GM12878 (cell line): ENCODE measurements at regions not wholly inside any gene's neighbourhood (a gene's known extent, or its start where the extent isn't known, plus 50 kb on each side); places are given as distances from the start of the nearest gene placed in this dataset.

Source experiments
- ATAC-seq: fragments of 200-7000 bp; cut with Tn5 transposase; 3 replicates; pipeline ENCODE4 v1.9.1; 2020; ENCODE audit warnings: mild to moderate bottlenecking, moderate library complexity
- BruUV-seq: library from RNA; stranded (reverse); fragments of 400-500 nt; replicated peaks from 2 replicates; lab custom pipeline; 2021; lab: Mats Ljungman, UMichigan
- CTCF ChIA-PET: fragments of 300-600 bp; sonication (Branson Sonifier 250); formaldehyde crosslinking; extraction: SDS; loops from one replicate; lab custom pipeline; 2021; ENCODE audit warnings: inconsistent platforms; lab: Yijun Ruan, JAX
- POLR2A ChIA-PET: fragments of 350-600 bp; formaldehyde crosslinking; extraction: SDS; loops from one replicate; lab custom pipeline; 2021; ENCODE audit warnings: inconsistent platforms; lab: Charles Lee
- RAD21 ChIA-PET: fragments of 300-600 bp; sonication (Branson Sonifier 250); formaldehyde crosslinking; loops from one replicate; lab custom pipeline; 2023; ENCODE audit warnings: antibody characterized with exemption; ENCODE audit not compliant: unreplicated experiment; lab: Charles Lee
- SMC1A ChIA-PET: fragments of 300-600 bp; sonication (Branson Sonifier 250); formaldehyde crosslinking; loops from one replicate; lab custom pipeline; 2023; ENCODE audit not compliant: unreplicated experiment, uncharacterized antibody; lab: Charles Lee
- DNase-seq: peaks from one replicate; pipeline ENCODE4 v3.0.0-alpha.2; 2011; ENCODE audit warnings: low read depth, low spot score
- FAIRE-seq: peaks from 3 replicates; lab custom pipeline; 2011; peaks lifted over from hg19 to GRCh38; lab: Jason Lieb, UNC
- H2AFZ ChIP-seq: 2 replicates; pipeline ENCODE4 v1.6.0; 2011; ENCODE audit warnings: low read depth, low read length, control low read depth; ENCODE audit not compliant: control insufficient read depth
- H3K27ac ChIP-seq: 2 replicates; pipeline ENCODE4 v1.5.1; 2011; ENCODE audit warnings: control low read depth; ENCODE audit not compliant: control insufficient read depth, insufficient read depth
- H3K27me3 ChIP-seq, 2 experiments: replicated peaks in 1 of 2; 2 replicates each; pipeline versions ENCODE4 v1.6.0 to v1.6.1; 2011; ENCODE audit warnings: low read length in 1 of 2; ENCODE audit not compliant: control insufficient read depth in 2 of 2, insufficient read depth in 2 of 2
- H3K36me3 ChIP-seq, 2 experiments: 2 replicates each; pipeline ENCODE4 v1.5.1; 2011; ENCODE audit warnings: low read length in 1 of 2; ENCODE audit not compliant: control insufficient read depth in 2 of 2, insufficient read depth in 2 of 2
- H3K4me1 ChIP-seq: 2 replicates; pipeline ENCODE4 v1.6.1; 2011; ENCODE audit warnings: mild to moderate bottlenecking, low read length, moderate library complexity, mixed read lengths; ENCODE audit not compliant: control insufficient read depth, insufficient read depth
- H3K4me2 ChIP-seq: 2 replicates; pipeline ENCODE4 v1.6.0; 2011; ENCODE audit warnings: control low read depth; ENCODE audit not compliant: control insufficient read depth, insufficient read depth
- H3K4me3 ChIP-seq: fragments of 200-600 bp; sonication (generic); 2 replicates; pipeline ENCODE4 v1.5.1; 2016
- H3K79me2 ChIP-seq: 2 replicates; pipeline ENCODE4 v1.6.0; 2011; ENCODE audit warnings: low read length; ENCODE audit not compliant: control insufficient read depth, insufficient read depth
- H3K9ac ChIP-seq: 2 replicates; pipeline ENCODE4 v1.8.0; 2011; ENCODE audit warnings: low read length, control low read depth, mixed read lengths; ENCODE audit not compliant: control insufficient read depth, insufficient read depth
- H3K9me3 ChIP-seq: replicated peaks from 3 replicates; pipeline ENCODE4 v1.5.1; 2011; ENCODE audit warnings: mild to moderate bottlenecking, low read length; ENCODE audit not compliant: control insufficient read depth, insufficient read depth
- H4K20me1 ChIP-seq: 2 replicates; pipeline ENCODE4 v1.6.0; 2011; ENCODE audit not compliant: control insufficient read depth, insufficient read depth
- GATAD2B ChIP-seq: fragments of 450-650 bp; conservative IDR thresholded peaks from 2 replicates; pipeline ENCODE4 v1.6.1; 2017; ENCODE audit warnings: low read depth, mild to moderate bottlenecking, moderate library complexity
- HDAC2 ChIP-seq: fragments of 200-600 bp; sonication (generic); IDR thresholded peaks from 2 replicates; pipeline ENCODE4 v1.6.1; 2017
- HDAC6 ChIP-seq: fragments of 200-600 bp; sonication (generic); IDR thresholded peaks from one replicate; pipeline ENCODE4 v1.8.0; 2017; ENCODE audit warnings: antibody characterized with exemption; ENCODE audit not compliant: unreplicated experiment
- HDGF ChIP-seq: fragments of 450-650 bp; IDR thresholded peaks from 2 replicates; pipeline ENCODE4 v1.6.1; 2016; ENCODE audit warnings: antibody characterized with exemption
- RB1 ChIP-seq: fragments of 450-650 bp; formaldehyde crosslinking; IDR thresholded peaks from 2 replicates; pipeline ENCODE4 v1.6.1; 2017; ENCODE audit warnings: mild to moderate bottlenecking, borderline replicate concordance
- RBBP5 ChIP-seq: fragments of 200-600 bp; sonication (generic); conservative IDR thresholded peaks from 2 replicates; pipeline ENCODE4 v1.6.1; 2016
- SMAD5 ChIP-seq: IDR thresholded peaks from 2 replicates; pipeline ENCODE4 v1.6.1; 2016; ENCODE audit warnings: antibody characterized with exemption, low read depth
- TCF7 ChIP-seq: IDR thresholded peaks from 2 replicates; pipeline ENCODE4 v1.6.1; 2014; ENCODE audit warnings: antibody characterized with exemption, borderline replicate concordance
- WGBS: methylation state at CpG from one replicate; pipeline ENCODE4 v1.1.6; 2016; ENCODE audit warnings: low lambda C conversion rate; ENCODE audit not compliant: insufficient replicate concordance, insufficient coverage; ENCODE audit errors: missing lambda C conversion rate; 5-methylcytosine and 5-hydroxymethylcytosine counted together
- in situ Hi-C: fragments of 300-500 bp; cut with MboI; formaldehyde crosslinking; loops from 9 replicates; pipeline ENCODE4 v1.14.3; 2018; ENCODE audit warnings: mixed read lengths
- intact Hi-C: fragments of 100-400 bp; cut with micrococcal nuclease; formaldehyde crosslinking; loops from one replicate; pipeline ENCODE4 v1.14.2; 2022; ENCODE audit not compliant: unreplicated experiment

DNA sequence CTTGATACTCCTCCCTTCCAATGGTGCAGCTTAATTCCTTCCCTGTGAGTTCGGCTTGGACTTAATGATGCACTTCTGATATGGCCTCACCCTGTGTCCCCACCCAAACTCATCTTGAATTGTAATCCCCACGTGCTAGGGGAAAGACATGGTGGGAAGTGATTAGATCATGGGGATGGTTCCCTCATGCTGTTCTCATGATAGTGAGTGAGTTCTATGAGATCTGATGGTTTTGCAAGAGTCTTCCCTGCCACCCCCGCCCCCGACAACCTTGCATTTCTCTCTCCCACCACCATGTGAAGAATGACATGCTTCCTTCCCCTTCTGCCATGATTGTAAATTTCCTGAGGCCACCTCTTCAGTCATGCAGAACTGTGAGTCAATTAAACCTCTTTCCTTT is 50.3 kb upstream of the HLA-G start:
- in situ Hi-C loops = no loop called here
- H4K20me1 ChIP-seq = no peaks in the 10 kb centered on the region
- no peak overlapping the region for H3K4me2 ChIP-seq
- ChIA-PET POLR2A (no interaction called here), SMC1A (no interaction called here), CTCF (interaction anchor here (0.9 kb wide), 1 partner anchor 80 kb away, joined by 5 read pairs; no protein-coding TSS in a partner anchor), RAD21 (no interaction called here)
- no peaks in the 10 kb centered on the region for H3K27me3 ChIP-seq
- BruUV-seq = no TSS peak
- no peak overlapping the region for H3K27ac ChIP-seq
- WGBS = 62% methylated on average over 4 of the region's 4 CpGs
- ATAC-seq (no peak), DNase-seq (no peak), FAIRE-seq (no peak)
- TF ChIP-seq HDAC2 (no peak), RB1 (no peak), HDAC6 (no peak), TCF7 (no peak), SMAD5 (no peak), HDGF (no peak), GATAD2B (no peak), RBBP5 (no peak)
- H3K4me3 ChIP-seq = no peak overlapping the region
- no peak overlapping the region for H2AFZ ChIP-seq
- H3K9ac ChIP-seq = no peak overlapping the region
- no peaks in the 10 kb centered on the region for H3K79me2 ChIP-seq
- H3K36me3 ChIP-seq = no peaks in the 10 kb centered on the region
- H3K4me1 ChIP-seq = no peaks in the 10 kb centered on the region
- intact Hi-C loops = no loop called here
- H3K9me3 ChIP-seq = no peaks in the 10 kb centered on the region; the same call in 2 of the 3 replicates
